Thyroid gland (tissue), 4 donors: ENCODE measurements at regions not wholly inside any gene's neighbourhood (a gene's known extent, or its start where the extent isn't known, plus 50 kb on each side); places are given as distances from the start of the nearest gene placed in this dataset.

Experiments
- DNase-seq, 2 donors: peaks; one replicate each; pipeline ENCODE4 v3.0.0-alpha.2; 2019
- H3K27ac ChIP-seq, 3 donors: fragments of 200-600 bp; sonication (generic); 1 replicate in 2 of 3; 2 replicates in 1 of 3; pipeline ENCODE4 v1.5.1; 2016 to 2019; ENCODE audit warnings: mild to moderate bottlenecking in 1 of 3, moderate library complexity in 1 of 3
- H3K27me3 ChIP-seq: fragments of 200-600 bp; sonication (generic); one replicate; pipeline ENCODE4 v1.5.1; 2019
- H3K36me3 ChIP-seq, 2 donors: fragments of 200-600 bp; sonication (generic); one replicate each; pipeline ENCODE4 v1.5.1; 2016 to 2019
- H3K4me1 ChIP-seq, 2 donors: fragments of 200-600 bp; sonication (generic); one replicate each; pipeline ENCODE4 v1.5.1; 2017 to 2019
- H3K4me3 ChIP-seq, 3 donors: fragments of 200-600 bp; sonication (generic); replicated peaks in 1 of 3; 1 replicate in 2 of 3; 2 replicates in 1 of 3; pipeline ENCODE4 v1.5.1; 2016; ENCODE audit warnings: mild to moderate bottlenecking in 1 of 3
- H3K9me3 ChIP-seq: fragments of 200-600 bp; sonication (generic); one replicate; pipeline ENCODE4 v1.5.1; 2017
- CTCF ChIP-seq, 6 experiments: fragments of 200-600 bp in 3 of 6; fragments of 450-650 bp in 3 of 6; sonication (generic) in 3 of 6; IDR thresholded peaks; one replicate each; pipeline ENCODE4 v1.5.1; 2016 to 2019; ENCODE audit warnings: antibody characterized with exemption in 6 of 6, mild to moderate bottlenecking in 2 of 6, inconsistent platforms in 1 of 6, moderate library complexity in 1 of 6
- POLR2A ChIP-seq, 2 donors: fragments of 450-650 bp; IDR thresholded peaks; one replicate each; pipeline ENCODE4 v1.6.1; 2017; ENCODE audit warnings: antibody characterized with exemption in 2 of 2, mild to moderate bottlenecking in 2 of 2, moderate library complexity in 1 of 2
- WGBS, 2 donors: methylation state at CpG; one replicate each; pipeline ENCODE4 v1.1.5; 2017; 5-methylcytosine and 5-hydroxymethylcytosine counted together
- intact Hi-C: fragments of 100-400 bp; cut with DNase I; formaldehyde crosslinking; loops from one replicate; pipeline ENCODE4 v1.15.1; 2023

DNA sequence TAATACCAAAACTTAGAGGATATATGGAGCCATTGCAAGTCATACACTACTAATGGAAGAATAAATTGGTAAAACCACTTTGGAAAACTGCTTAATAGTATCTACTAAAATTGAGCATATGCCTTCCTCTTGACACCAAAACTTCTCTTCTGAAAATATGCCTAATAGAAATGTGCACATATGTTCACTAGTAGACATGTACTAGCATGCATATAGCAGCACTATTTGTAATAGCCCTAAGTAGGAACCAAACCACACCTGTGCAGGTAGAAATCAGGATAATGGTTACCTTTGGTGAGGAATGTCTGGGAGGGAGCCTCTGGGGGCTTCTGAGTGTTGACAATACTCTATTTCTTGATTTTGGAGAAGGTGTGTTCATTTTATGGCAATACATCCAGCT is 424.8 kb upstream of the BTBD3 start:
- Histone ChIP-seq H3K4me3 (no peak overlapping the region), H3K27me3 (no peaks in the 10 kb centered on the region), H3K36me3 (no peaks in the 10 kb centered on the region), H3K27ac (no peak overlapping the region), H3K4me1 (peaks cover 0 to 8% of the 10 kb centered on the region in 2 donors), H3K9me3 (no peaks in the 10 kb centered on the region)
- intact Hi-C loops = no loop called here
- TF ChIP-seq POLR2A (IDR thresholded peaks at IDR 0.05) (no peak), CTCF (IDR thresholded peaks at IDR 0.05) (no peak)
- DNase-seq = no peak

DNA sequence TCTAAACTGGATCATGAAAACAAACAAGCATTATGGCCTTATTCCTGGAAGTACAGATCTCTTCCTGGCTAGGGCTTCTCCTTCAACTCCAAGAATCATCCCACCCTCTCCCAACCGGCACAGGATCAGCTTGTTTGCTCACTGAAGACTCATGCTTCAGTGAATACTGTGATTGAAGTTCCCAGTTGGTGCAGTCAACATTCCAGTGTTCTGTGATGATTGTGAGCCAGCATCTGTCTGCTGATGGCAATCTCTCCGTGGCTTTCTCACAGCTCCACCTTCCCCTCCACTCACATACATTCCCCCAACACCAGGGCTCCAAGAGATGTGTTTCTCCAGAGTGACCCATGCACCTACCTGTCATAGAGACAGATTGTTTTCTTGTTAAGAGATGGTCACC is 421.3 kb upstream of the BTBD3 start:
- peak in 1 of 2 donors; percentile 10 for DNase-seq
- TF ChIP-seq POLR2A (IDR thresholded peaks at IDR 0.05) (no peak), CTCF (IDR thresholded peaks at IDR 0.05) (no peak)
- H3K4me1 ChIP-seq = peaks cover 0 to 8% of the 10 kb centered on the region in 2 donors
- no peak overlapping the region for H3K27ac ChIP-seq
- H3K36me3 ChIP-seq = no peaks in the 10 kb centered on the region
- intact Hi-C loops = no loop called here
- no peaks in the 10 kb centered on the region for H3K27me3 ChIP-seq
- no peak overlapping the region for H3K4me3 ChIP-seq
- H3K9me3 ChIP-seq = no peaks in the 10 kb centered on the region
- WGBS, 2 donors = 22 to 26% methylated on average over 2 of the region's 2 CpGs

- DNase-seq = no peak
- Histone ChIP-seq H3K36me3 (no peaks in the 10 kb centered on the region), H3K4me1 (peaks cover 0 to 8% of the 10 kb centered on the region in 2 donors), H3K9me3 (no peaks in the 10 kb centered on the region), H3K27me3 (no peaks in the 10 kb centered on the region), H3K27ac (no peak overlapping the region), H3K4me3 (no peak overlapping the region)
- 88 to 96% methylated on average over 1 of the region's 1 CpG for WGBS, 2 donors
- TF ChIP-seq POLR2A (IDR thresholded peaks at IDR 0.05) (no peak), CTCF (IDR thresholded peaks at IDR 0.05) (no peak)
- intact Hi-C loops = no loop called here
These were observed 420.1 kb upstream of the BTBD3 start for GRCh38 chr20:11497545-11497944.

GRCh38 chr20:11499101-11499634 is 418.5 kb upstream of the BTBD3 start:
- 88% methylated on average over 6 of the region's 6 CpGs for WGBS, 2 donors
- H3K4me3 ChIP-seq = no peak overlapping the region
- H3K27ac ChIP-seq = no peak overlapping the region
- H3K4me1 ChIP-seq = peaks cover 0 to 8% of the 10 kb centered on the region in 2 donors
- H3K9me3 ChIP-seq = no peaks in the 10 kb centered on the region
- DNase-seq = no peak
- TF ChIP-seq POLR2A (IDR thresholded peaks at IDR 0.05) = no peak
- no peak for TF ChIP-seq CTCF (IDR thresholded peaks at IDR 0.05)
- no peaks in the 10 kb centered on the region for H3K36me3 ChIP-seq
- H3K27me3 ChIP-seq = no peaks in the 10 kb centered on the region
- intact Hi-C loops = no loop called here

DNA sequence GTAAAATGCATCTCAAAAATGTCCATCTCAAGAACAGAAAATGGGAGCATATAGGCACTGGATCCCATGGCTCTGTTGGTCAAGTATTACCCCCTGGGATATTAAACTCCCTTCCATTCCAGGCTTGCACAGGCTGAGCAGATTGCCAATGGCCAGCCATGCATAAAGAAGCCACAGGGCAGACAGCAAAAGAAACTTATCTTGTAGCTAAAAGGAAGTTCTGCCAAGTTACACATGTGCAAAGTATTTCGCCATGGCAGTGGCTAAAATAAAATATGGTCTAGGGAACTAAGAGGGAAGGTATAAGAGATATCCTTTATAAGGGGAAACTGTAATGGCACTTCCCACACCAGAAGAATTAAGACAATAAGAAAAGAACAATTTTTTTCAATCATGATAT is 415.6 kb upstream of the BTBD3 start:
- intact Hi-C loops = no loop called here
- TF ChIP-seq CTCF (IDR thresholded peaks at IDR 0.05) = no peak
- no peak for TF ChIP-seq POLR2A (IDR thresholded peaks at IDR 0.05)
- Histone ChIP-seq H3K9me3 (no peaks in the 10 kb centered on the region), H3K4me1 (no peaks in the 10 kb centered on the region), H3K27ac (no peak overlapping the region), H3K4me3 (no peak overlapping the region), H3K27me3 (no peaks in the 10 kb centered on the region), H3K36me3 (no peaks in the 10 kb centered on the region)
- WGBS, 2 donors = 82 to 85% methylated on average over 1 of the region's 1 CpG
- peak; percentile 2 to 27 for DNase-seq
